ENCODE measurements at regions not wholly inside any gene's neighbourhood (a gene's known extent, or its start where the extent isn't known, plus 50 kb on each side); places are given as distances from the start of the nearest gene placed in this dataset.
"Not testable (repeated sequence)": the region's sequence is repeated elsewhere in the genome, so short reads cannot be mapped to it uniquely, and the experiment has no call there.

DNA sequence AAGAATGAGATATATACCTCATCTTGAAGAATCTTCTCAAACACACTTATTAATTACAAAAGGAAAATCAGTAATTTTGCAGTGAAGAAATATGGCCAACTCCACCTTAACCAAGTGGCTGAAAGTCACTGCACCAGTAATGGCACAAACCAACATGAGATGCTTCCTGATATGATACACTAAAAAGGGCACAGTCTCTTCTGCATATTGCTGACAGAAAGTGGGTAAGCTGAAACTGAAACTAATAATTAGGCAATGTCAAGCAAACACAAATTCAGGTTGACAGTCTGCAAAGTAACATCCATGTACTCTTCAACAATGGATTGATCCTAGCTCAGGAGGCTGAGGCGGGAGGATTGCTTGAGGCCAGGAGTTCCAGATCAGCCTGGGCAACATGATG, 56.1 kb downstream of the ZNF22 start:
- in situ Hi-C loops (cut with MboI; ENCODE audit: low sequenced_read_pairs), result not testable (repeated sequence)

DNA sequence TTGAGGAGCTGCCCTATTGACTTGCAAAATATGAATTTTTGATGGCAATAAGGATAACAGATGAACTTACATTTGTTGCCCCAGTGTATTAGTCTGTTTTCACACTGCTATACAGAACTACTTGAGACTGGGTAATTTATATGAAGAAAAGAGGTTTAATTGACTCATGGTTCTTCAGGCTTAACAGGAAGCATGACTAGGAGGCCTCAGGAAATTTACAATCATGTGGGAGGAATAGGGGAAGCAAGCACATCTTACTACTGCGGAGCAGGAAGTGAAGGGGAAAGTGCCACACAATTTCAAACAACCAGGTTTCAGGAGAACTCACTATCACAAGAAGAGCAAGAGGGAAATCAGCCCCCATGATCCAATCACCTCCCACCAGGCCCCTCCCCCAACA, 57.9 kb downstream of the ZNF22 start:
- in situ Hi-C loops (cut with MboI; ENCODE audit: low sequenced_read_pairs), result no loop called here

DNA sequence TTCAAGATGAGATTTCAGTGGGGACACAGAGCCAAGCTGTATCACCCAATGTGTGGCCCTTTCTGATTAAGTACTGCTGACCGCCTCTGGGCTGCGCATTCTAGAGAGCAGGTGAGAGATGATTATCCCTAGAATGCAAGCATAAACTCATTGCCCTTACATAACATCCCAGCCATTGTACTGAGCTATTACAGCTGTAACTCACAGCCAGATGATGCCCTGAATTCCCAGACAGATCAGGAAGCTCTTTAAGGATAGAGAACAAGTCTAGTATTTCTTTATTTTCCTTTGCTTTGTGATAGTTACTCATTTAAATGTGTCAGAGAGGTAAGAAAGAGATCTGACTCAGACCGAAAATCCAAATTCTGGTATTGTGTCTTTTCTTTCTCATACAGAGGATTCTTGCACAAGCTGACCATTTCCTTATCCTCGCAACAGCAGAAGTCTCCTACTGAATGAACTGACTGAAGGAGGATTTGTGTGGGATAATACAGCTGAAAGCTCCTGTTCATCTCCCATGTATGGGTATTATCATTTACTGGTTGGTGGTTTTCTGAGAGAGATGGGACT, 58.4 kb downstream of the ZNF22 start:
- in situ Hi-C loops (cut with MboI; ENCODE audit: low sequenced_read_pairs), result no loop called here

DNA sequence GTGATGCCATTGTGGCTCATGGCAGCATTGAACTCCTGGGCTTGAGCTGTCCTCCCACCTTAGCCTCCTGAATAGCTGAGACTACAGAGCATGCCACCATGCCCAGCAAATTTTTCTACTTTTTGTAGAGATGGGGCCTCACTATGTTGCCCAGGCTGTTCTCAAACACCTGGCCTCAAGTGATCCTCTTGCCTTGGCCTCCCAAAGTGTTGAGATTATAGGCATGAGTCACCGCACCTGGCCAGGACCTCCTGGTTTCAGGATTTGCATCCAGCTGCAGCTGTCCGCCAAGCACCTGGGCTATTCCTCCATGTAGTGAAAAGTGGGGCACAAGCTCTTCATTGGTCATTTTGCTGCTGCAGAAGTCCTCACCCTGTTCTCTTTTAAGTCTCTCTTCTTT, 58.9 kb downstream of the ZNF22 start:
- in situ Hi-C loops (cut with MboI; ENCODE audit: low sequenced_read_pairs), result no loop called here

DNA sequence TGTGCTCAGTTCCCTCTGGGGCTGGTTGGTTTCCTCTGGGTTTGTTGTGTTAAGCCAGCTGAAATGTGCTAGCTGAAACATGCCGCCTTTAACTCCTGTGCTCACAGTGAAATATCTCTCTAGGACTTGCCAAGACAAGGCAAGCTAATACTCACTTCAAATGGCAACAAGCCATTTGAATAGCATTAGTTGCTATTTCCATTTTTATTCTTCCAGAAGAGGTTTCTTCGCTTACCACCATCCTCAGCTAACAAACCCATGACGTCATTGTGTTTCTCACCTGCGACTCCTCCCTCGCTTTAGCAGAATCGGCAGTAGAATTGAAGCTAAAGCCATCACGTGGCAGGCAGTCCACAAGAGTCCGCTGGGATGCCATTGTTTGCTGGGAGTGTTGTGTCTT, 61.3 kb downstream of the ZNF22 start:
- in situ Hi-C loops (cut with MboI; ENCODE audit: low sequenced_read_pairs), result no loop called here

DNA sequence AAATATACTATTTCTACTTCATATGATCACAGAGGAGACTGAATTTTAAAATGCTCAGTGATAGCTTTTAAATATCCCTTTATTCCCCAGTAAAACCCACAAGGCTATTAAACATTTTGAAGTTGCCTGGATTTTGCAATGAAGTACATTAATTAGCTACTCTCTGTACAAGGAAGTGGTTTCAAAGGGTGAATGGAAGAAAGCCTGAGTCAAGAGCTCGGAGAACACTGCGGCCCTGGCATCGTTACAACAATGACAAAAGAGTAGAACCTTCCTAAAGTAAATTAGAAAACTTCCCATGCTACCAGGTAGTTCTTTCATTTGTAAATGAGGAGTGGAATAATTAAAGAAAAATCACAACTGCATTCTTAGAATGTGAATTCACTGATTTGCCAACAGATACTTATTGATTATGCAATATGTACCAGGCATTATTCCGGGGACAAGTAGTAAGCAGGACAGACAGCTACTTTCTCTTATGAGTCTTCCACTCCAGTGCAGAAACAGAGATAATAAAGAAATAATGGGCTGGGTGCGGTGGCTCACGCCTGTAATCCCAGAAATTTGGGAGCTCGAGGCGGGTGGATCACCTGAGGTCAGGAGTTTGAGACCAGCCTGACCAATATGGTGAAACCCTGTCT, 63.0 kb downstream of the ZNF22 start:
- in situ Hi-C loops (cut with MboI; ENCODE audit: low sequenced_read_pairs), result no loop called here

DNA sequence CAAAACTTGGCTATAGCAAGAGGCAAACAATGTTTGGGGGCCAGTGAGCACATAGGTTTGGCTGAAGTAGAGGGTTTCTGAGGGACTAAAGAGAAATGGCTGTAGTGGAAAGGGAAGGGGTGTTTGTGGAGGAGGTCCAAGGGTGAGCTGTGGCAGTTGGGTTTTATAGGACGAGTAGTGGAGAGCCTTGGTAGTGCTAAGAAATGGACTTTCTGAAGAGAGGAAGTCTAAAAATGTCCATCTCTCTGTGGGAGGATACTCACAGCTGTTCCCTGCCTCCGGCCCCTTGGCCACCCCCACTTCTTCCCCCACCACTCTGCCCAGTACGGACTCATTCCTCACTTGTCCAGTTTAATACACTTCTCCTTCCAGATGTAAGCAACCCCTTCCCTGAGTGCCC, 64.3 kb downstream of the ZNF22 start:
- in situ Hi-C loops (cut with MboI; ENCODE audit: low sequenced_read_pairs), result no loop called here

DNA sequence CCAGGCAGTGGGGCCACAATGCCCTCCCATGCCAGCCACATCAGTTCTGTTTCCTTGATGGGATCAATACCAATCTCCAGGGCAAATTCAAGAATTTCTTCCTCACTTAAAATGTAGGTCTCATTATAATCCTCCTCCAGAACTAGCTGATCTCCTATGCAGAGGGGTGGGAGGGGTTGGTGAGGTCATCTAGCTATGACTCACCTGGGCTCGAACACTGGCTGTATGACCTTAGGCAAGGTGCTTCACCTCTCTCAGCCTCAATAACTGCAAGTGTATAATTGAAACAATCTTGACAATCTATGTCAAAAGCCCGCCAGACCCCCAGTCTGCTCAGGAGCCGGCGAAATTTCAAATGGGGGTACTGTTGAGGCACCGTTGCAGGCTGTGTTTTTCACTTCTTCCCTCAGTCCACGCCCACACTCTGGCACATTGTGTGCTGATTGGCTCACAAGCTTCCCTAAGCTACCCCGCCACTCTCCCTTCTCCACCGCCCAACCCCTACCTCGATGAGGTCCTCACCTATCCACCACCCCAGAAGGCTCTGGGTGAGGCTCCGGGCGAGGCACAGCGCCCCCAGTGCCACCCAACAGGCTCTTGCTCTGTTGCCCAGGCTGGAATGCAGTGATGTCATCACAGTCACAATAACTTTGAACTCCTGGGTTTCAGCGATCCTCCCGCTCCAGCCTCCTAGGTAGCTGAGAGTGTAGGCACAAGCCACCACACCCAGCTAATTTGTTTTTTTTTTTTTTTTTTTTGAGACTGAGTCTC, 70.5 kb downstream of the ZNF22 start:
- in situ Hi-C loops (cut with MboI; ENCODE audit: low sequenced_read_pairs), result no loop called here

DNA sequence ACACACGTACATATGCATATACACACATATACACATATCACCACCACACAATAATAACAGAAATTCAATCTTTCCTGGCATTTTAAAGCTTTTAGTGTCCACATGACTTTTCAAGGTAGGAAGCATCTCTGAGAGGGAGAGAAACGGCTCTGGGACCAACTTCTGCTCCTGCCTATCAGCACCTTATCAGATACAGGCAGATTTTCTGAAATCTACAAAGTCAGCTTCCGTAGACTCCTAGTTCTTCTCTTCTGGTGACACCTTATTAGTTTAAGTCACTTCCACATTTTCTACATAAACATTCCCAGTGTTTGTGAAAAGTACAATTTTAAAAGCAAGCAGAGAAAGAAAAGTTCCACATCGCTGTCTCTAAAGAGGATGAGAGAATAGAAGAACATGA, 74.5 kb downstream of the ZNF22 start:
- in situ Hi-C loops (cut with MboI; ENCODE audit: low sequenced_read_pairs), result no loop called here

DNA sequence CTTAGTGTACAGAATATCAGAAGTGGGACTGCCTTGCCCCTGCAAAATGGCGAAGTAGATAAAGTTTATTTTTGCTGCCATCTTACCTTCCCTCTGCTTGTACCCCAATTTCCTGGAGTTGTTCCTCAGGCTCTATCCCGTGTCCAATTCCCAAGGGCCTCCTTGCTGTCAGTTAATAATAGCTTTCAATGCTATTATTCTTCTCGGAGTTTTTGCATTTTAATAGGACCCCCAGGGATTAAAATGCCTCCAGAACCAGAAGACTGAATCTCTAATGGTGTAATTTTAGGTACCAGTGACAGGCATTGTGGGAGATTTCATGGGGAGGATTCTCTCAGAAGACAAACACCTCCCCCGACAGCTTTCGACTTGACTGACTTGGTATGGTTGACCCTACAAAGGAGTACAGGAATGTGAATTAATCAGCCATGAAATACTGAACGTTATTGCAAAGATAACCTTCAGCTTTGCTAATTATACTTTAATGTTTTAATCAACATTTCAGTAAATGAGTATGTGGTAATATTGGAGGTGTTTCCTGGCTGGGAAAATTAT, 75.2 kb downstream of the ZNF22 start:
- in situ Hi-C loops (cut with MboI; ENCODE audit: low sequenced_read_pairs), result no loop called here

DNA sequence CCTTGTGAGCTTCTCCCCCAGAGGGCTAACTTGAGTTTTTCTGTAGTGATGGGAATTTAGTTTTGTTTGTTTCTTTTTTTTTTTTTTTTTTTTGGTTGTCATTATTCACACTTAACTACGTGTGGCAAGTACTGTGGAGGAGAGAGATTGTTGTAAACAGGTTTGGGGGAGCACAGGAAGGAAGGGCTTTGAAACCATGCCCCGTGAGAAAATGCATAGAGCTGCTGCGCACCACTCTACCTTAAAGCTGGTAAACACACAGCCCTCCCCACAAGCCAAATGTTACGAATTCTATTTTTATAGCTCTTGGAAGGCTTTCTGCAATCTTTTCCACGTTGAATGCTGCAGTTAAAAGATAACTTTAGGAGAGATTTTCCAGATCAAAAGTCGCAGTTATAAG, 76.2 kb downstream of the ZNF22 start:
- in situ Hi-C loops (cut with MboI; ENCODE audit: low sequenced_read_pairs), result no loop called here

DNA sequence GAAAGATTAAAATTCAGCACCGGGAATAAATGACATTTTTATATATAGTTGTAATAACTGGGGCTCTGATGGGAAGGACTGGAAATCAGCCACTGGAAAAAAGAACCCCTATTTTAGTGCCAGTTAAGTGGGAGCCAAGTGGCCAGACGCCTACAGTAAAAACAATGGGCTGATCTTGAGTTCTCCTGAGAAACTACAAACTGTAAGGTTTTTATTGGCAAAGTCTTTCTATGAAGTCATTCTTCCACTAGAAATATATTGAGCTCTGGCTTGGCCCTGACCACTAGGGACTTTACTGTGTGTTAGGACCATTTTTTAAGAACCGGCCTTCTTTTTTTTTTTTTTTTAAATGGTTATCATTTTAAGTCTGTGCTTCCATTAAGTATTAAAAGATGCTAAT, 79.6 kb downstream of the ZNF22 start:
- in situ Hi-C loops (cut with MboI; ENCODE audit: low sequenced_read_pairs), result no loop called here

DNA sequence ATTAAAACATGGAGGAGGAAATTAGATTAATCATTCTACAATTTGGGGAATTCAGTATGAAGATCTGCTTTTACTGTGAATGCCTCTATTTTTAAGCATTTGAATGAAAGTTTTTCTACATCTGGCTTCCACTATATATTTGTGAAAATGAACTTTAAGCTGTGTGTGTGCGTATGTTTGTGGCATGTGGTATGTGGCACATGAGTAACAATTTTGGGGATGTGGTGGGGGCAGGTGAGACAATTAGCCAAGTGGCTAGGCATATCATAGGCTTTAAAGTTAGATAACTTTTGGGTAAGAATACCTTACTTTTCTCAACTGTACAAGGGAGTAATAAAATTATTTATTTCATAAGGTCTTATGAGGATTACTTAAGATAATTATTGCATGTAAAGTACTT, 81.5 kb downstream of the ZNF22 start:
- in situ Hi-C loops (cut with MboI; ENCODE audit: low sequenced_read_pairs), result no loop called here

DNA sequence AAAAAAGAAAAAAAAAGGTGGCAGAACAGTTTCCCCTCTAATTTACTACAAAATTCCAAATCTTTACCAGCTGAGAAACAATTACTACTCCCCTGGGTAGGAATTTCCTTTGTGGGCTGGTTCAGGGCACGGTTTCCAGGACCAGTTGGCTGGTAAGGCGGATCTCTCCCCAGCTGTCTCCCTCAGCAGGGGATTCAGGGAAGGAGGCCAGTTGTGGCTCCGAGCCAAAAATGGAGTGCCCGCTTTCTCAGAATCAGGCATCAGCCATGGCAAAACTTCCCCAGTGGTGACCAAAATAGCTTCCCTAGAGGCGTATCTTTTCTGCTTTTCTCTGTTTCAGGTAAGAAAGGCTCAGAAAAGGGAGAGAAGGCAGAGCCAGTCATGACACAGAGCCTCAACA, 91.2 kb downstream of the ZNF22 start:
- in situ Hi-C loops (cut with MboI; ENCODE audit: low sequenced_read_pairs), result no loop called here

DNA sequence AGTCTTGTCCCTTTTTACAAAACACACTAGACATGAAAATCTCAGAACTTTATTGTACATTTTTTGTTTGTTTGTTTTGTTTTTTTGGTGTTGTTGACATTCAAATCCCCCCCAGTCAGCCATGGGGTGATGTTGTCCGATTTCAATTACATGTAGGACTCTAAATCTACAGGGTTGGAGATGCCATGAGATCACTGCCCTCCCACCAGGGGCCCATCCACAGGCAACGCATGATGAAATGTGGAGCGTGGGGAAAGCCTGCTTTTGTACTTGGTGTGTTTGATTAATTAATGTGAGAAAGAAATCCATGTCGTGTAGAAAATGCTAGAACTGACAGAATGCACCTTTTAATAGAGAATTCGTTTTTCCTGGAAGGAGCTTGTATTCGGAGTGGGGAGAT, 93.2 kb downstream of the ZNF22 start:
- in situ Hi-C loops (cut with MboI; ENCODE audit: low sequenced_read_pairs), result no loop called here

DNA sequence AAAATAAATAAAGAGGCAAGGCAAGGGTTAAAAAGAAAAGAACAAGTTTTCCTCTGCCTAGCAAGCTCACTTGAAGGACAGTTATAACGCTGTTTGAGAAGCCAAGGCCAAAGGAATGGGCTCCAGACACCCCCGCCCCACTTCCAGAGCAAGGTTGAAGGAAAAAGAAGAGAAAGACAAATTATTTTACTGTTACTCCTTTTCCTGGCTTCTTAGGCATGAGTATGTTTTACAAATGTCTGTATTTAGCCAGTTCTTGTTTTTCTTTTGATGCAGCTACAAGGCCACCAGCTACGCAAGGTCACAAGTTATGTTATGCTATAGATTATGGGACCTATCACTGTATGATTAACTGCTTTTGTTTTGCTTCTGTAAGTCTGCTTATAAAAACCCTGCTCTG, 94.6 kb downstream of the ZNF22 start:
- in situ Hi-C loops (cut with MboI; ENCODE audit: low sequenced_read_pairs), result no loop called here

DNA sequence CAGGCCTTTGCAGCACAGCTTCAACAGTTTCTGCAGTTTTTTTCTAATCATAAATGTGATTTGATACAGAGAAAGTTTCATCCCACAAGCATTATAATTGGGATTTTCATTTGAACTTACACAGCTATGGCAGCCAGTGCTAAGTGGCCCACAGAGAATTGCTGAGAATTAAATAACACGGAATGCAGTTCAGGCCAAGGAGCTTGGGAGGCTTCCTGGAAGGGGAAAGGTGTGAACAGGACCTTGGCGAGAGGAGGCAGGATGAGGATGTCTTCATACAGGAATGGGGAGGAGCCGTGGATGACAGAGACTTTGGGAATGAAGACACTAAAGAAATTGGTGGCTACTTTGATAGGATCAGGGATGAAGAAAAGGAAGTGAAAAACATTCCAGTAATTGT, 95.3 kb downstream of the ZNF22 start:
- in situ Hi-C loops (cut with MboI; ENCODE audit: low sequenced_read_pairs), result no loop called here

DNA sequence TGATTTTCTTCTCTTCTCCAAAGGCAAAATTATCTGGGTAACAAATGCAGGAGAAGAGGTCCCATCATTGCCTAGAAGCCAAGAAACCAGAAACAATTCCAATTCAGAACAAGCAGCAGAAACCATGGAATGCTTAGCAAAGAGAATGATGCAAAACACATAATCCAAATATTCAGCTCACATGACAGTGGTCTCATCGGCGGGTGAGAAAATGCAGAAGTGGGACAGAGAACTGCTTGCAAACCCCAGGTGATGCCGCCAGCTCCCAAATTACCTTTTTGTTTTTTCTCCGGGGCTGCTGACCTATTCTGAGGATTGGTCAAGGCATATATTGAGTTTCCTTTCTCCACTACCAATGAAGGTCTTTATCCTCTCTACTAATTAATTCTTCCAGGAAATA, 99.7 kb downstream of the ZNF22 start:
- in situ Hi-C loops (cut with MboI; ENCODE audit: low sequenced_read_pairs), result no loop called here

DNA sequence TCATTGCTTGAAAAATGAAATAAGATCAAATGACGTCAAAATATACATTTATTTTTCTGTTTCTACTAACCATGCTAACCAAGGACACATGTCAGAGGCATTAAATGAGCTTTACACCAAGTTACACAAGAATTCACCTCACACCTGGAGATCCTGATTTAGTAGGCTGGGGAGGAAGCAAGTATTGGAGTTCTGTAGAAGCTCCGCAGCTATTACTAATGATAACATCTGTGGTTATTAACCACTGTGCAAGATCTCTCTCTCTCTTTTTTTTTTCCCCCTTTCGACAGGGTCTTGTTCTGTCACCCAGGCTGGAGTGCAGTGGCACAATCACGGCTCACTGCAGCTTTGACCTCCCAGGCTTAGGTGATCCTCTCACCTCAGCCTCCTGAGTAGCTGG, 104.0 kb downstream of the ZNF22 start:
- in situ Hi-C loops (cut with MboI; ENCODE audit: low sequenced_read_pairs), result no loop called here

DNA sequence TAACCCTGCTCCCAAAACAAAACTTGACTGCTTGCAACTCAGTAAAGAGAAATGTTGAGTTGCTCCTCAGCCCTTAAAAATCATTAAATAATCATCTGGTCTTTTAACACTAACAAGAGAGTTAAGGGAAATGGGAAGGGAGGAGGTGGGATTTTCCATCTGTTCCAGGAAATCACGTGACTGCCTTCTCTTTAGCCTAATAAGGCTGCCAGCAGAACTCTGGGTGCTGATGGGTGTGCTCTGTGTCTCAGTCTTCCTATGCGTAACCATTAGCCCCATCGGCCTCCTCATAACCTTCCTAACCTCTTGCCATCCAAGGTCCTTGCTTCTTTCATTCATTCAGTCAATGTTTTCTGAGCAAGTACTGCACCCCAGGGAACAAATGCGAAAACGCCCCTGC, 104.6 kb downstream of the ZNF22 start:
- in situ Hi-C loops (cut with MboI; ENCODE audit: low sequenced_read_pairs), result not testable (repeated sequence)

DNA sequence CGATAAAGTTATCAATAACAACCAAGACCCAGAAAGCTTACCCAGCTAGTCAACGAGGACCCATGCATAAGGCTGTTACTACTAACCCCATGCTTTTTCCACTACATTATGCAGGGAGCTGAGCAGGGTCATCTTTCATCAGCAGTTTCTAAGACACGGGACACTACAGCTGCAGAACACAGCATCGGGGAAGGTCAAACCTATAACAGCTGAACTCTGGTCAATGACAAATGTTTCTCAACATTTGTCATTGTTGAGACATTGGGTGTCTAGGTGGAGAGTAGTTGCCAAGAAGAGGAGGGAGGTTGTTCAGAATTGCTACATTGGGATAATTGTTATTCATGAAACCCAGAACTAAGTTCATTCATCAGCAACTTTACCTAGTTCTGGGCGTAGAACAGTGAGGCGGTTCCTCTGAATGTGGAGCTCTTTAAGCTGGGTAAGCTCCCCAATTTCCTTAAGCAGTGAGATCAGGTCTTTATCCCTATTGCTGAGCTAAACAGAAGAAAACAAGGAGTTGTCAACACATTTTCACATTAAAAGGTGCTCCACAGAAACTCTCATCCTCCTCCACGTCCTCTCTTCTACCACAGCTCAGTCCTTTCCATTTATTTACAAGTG, 105.6 kb downstream of the ZNF22 start:
- in situ Hi-C loops (cut with MboI; ENCODE audit: low sequenced_read_pairs), result no loop called here

DNA sequence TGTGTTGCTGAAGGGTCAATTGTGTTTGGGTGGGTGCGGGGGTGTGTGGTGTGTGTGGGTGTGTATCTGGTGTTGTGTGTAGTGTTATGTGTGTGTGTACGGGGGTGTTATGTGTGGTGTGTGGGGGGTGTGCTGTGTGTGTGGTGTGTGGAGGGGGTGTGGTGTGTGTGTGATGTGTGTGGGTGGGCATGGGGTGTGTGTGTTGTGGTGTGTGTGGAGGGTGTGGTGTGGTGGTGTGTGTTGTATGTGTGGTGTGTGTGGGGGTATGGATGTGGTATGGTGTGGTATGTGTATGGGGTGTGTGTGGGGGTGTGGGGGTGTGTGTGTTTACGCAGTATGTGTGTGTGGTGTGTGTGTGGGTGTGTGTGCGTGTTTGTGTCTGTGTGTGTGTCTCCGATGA, 110.8 kb downstream of the ZNF22 start:
- in situ Hi-C loops (cut with MboI; ENCODE audit: low sequenced_read_pairs), result no loop called here
